OCI-LY3 (cell line): ENCODE measurements at regions not wholly inside any gene's neighbourhood (a gene's known extent, or its start where the extent isn't known, plus 50 kb on each side); places are given as distances from the start of the nearest gene placed in this dataset.
"Not testable (repeated sequence)": the region's sequence is repeated elsewhere in the genome, so short reads cannot be mapped to it uniquely, and the experiment has no call there.

ENCODE experiments used
- H2AFZ ChIP-seq: fragments of 200-600, 300-600 bp; shearing (Covaris generic); 2 replicates; pipeline ENCODE4 v1.6.0; 2014; ENCODE audit warnings: antibody characterized with exemption, low read depth, low read length
- H3K27ac ChIP-seq: fragments of 200-600, 300-600 bp; sonication (generic); 2 replicates; pipeline ENCODE4 v1.5.1; 2014; ENCODE audit warnings: mild to moderate bottlenecking, low read length, moderate library complexity, mixed read lengths
- H3K27me3 ChIP-seq: fragments of 200-600, 300-600 bp; sonication (generic); 2 replicates; pipeline ENCODE4 v1.6.1; 2014; ENCODE audit warnings: low read depth, low read length, mixed read lengths
- H3K36me3 ChIP-seq: fragments of 200-600, 300-600 bp; sonication (generic); replicated peaks from 2 replicates; pipeline ENCODE3; 2014; ENCODE audit warnings: low read depth, low read length, mixed read lengths
- H3K4me1 ChIP-seq: fragments of 300-600, 200-600 bp; sonication (generic); 2 replicates; pipeline ENCODE4 v1.6.1; 2014; ENCODE audit warnings: low read length, mixed read lengths
- H3K4me2 ChIP-seq: fragments of 200-600, 300-600 bp; sonication (generic); 2 replicates; pipeline ENCODE4 v1.6.1; 2014; ENCODE audit warnings: low read length, mixed read lengths
- H3K4me3 ChIP-seq: fragments of 300-600, 200-600 bp; sonication (generic); 2 replicates; pipeline ENCODE4 v1.5.1; 2014; ENCODE audit warnings: antibody characterized with exemption, mild to moderate bottlenecking, low read length, moderate library complexity
- H3K79me2 ChIP-seq: fragments of 300-600, 200-600 bp; shearing (Covaris generic); 2 replicates; pipeline ENCODE4 v1.6.1; 2014; ENCODE audit warnings: mild to moderate bottlenecking, low read length, mixed read lengths
- H3K9ac ChIP-seq: fragments of 300-600, 200-600 bp; shearing (Covaris generic); 2 replicates; pipeline ENCODE4 v1.6.0; 2014; ENCODE audit warnings: mild to moderate bottlenecking, low read length, moderate library complexity
- H3K9me3 ChIP-seq: fragments of 200-600, 300-600 bp; shearing (Covaris generic); 2 replicates; pipeline ENCODE4 v1.6.1; 2014; ENCODE audit warnings: low read length, mixed read lengths; ENCODE audit not compliant: insufficient read depth
- H4K20me1 ChIP-seq: fragments of 200-600, 300-600 bp; sonication (generic); 2 replicates; pipeline ENCODE4 v1.6.1; 2016; ENCODE audit warnings: low read length, mixed read lengths; ENCODE audit not compliant: insufficient read depth
- EZH2phosphoT487 ChIP-seq: fragments of 200-600 bp; shearing (Covaris generic); IDR thresholded peaks from 2 replicates; pipeline ENCODE4 v1.6.1; 2018; ENCODE audit warnings: antibody characterized with exemption, mixed run types, low read depth
- TF ChIP-seq, protein P1 (sequence below): fragments of 200-600, 300-600 bp; sonication (generic); IDR thresholded peaks from 2 replicates; pipeline ENCODE4 v1.5.1; 2014; ENCODE audit warnings: antibody characterized with exemption, low read length, low read depth

DNA sequence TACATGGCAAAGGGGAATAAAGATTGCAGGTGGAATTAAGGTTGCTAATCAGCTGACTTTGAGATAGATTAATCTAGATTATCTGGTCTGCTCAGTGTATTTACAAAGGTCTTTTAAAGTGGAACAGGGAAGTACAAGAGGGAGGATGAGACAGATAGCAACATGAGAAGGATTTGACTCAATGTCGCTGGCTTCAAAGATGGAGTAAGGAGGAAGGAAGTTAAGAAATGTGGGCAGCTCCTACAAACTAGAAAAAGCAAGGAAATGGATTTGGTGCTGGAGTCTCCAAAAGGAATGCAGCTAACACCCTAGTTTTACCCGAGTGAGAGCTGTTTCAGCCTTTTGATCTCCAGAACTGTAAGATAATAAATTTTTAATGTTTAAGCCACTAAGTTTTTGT, 180.7 kb upstream of the TTC14 start:
- H3K4me1 ChIP-seq = no peaks in the 10 kb centered on the region
- no peak for TF ChIP-seq EZH2phosphoT487
- TF ChIP-seq, protein P1, sequence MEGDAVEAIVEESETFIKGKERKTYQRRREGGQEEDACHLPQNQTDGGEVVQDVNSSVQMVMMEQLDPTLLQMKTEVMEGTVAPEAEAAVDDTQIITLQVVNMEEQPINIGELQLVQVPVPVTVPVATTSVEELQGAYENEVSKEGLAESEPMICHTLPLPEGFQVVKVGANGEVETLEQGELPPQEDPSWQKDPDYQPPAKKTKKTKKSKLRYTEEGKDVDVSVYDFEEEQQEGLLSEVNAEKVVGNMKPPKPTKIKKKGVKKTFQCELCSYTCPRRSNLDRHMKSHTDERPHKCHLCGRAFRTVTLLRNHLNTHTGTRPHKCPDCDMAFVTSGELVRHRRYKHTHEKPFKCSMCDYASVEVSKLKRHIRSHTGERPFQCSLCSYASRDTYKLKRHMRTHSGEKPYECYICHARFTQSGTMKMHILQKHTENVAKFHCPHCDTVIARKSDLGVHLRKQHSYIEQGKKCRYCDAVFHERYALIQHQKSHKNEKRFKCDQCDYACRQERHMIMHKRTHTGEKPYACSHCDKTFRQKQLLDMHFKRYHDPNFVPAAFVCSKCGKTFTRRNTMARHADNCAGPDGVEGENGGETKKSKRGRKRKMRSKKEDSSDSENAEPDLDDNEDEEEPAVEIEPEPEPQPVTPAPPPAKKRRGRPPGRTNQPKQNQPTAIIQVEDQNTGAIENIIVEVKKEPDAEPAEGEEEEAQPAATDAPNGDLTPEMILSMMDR = no peak
- H3K9me3 ChIP-seq = no peaks in the 10 kb centered on the region
- no peaks in the 10 kb centered on the region for H4K20me1 ChIP-seq
- H3K79me2 ChIP-seq = no peaks in the 10 kb centered on the region
- no peaks in the 10 kb centered on the region for H3K27me3 ChIP-seq
- no peaks in the 10 kb centered on the region for H3K36me3 ChIP-seq
- no peak overlapping the region for H2AFZ ChIP-seq
- no peak overlapping the region for H3K9ac ChIP-seq
- no peak overlapping the region for H3K4me3 ChIP-seq
- H3K27ac ChIP-seq = no peak overlapping the region
- no peak overlapping the region for H3K4me2 ChIP-seq

DNA sequence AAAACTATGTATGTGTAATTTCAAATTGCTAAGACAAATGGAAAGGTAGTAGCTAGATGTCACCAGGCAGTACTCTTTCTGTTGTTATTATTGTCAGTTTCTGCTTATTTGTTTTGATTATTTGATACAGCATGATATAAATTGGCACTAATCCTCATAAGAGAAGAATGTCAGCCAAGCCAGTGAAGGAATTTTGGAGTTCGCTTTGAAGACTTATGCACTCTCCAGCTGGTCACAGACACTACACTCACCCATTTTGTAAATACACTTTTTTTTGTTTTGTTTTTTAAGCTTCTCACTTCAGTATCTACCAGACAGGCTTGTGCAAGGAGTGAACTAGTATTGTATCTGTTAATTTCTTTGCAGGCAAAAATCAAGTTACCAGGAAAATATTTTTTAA, 180.2 kb upstream of the TTC14 start:
- no peaks in the 10 kb centered on the region for H3K4me1 ChIP-seq
- no peaks in the 10 kb centered on the region for H3K79me2 ChIP-seq
- no peaks in the 10 kb centered on the region for H3K27me3 ChIP-seq
- H3K9ac ChIP-seq = no peak overlapping the region
- no peak for TF ChIP-seq EZH2phosphoT487
- TF ChIP-seq, protein P1 = no peak
- H2AFZ ChIP-seq = no peak overlapping the region
- no peaks in the 10 kb centered on the region for H3K9me3 ChIP-seq
- H3K4me2 ChIP-seq = no peak overlapping the region
- H3K36me3 ChIP-seq = no peaks in the 10 kb centered on the region
- no peaks in the 10 kb centered on the region for H4K20me1 ChIP-seq
- H3K27ac ChIP-seq = no peak overlapping the region
- H3K4me3 ChIP-seq = no peak overlapping the region

DNA sequence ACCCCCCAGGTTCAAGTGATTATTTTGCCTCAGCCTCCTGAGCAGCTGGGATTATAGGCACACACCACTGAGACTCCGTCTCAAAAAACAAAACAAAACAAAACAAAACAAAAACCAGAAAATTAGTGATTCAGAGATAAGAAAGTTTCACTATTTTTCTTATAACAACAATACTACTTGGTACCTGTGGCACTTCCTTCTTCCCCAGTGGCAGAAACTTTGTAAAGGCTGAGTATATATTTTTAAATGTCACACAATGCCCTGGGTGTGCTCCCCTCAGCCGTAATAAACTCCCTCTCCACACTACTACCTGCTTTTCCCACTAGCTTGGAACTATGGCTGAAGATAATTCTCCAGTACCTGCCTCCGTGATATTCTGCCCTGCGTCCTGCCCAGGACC, 177.7 kb upstream of the TTC14 start:
- not testable (repeated sequence) for H3K9me3 ChIP-seq, H3K27ac ChIP-seq, H3K79me2 ChIP-seq, H3K4me3 ChIP-seq, H3K4me1 ChIP-seq, H3K4me2 ChIP-seq, H4K20me1 ChIP-seq, H3K27me3 ChIP-seq, H3K9ac ChIP-seq, H2AFZ ChIP-seq, H3K36me3 ChIP-seq

DNA sequence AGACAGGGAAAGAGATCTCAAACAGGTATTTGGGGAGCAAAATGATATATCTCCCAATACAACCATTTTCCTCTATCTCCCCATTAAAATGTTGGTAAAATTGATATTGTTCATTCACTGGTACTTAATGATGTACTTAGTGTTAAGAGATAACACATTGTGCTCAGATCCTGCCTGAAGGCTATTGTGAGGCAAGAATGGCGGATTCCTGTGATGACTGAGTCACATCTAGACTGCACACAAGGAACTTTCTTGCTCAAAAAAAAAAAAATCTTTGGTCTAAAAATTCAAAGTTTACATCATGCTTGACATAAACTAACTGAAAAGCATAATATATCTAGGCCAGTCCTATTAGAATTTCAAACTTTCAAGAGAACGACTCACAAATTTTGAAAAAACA, 171.1 kb upstream of the TTC14 start:
- Histone ChIP-seq H3K79me2 (no peaks in the 10 kb centered on the region), H3K27ac (no peak overlapping the region), H2AFZ (no peak overlapping the region), H3K9me3 (no peaks in the 10 kb centered on the region), H3K9ac (no peak overlapping the region), H3K4me2 (no peak overlapping the region), H3K4me3 (no peak overlapping the region), H4K20me1 (no peaks in the 10 kb centered on the region), H3K4me1 (no peaks in the 10 kb centered on the region), H3K36me3 (no peaks in the 10 kb centered on the region), H3K27me3 (no peaks in the 10 kb centered on the region)
- TF ChIP-seq, protein P1 = no peak

DNA sequence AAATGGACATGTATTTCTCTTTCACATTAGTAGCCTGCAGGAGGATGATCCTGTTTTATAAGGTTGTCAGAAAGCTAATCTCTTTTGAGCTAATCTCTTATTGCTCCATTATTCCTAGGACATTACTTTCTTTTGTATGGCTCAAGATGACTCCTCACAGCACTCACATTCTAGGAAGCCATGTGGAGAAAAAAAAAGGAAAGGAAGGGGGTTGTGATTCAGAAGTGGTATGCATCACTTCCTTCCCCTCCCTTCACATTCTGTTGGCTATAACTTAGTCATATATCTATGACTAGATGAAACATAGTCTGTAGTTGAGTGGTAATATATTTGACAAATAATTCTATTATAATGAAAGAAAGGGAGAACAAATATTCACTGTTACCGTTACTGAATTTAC, 168.8 kb upstream of the TTC14 start:
- no peak overlapping the region for H3K4me3 ChIP-seq
- H3K27ac ChIP-seq = no peak overlapping the region
- no peaks in the 10 kb centered on the region for H3K27me3 ChIP-seq
- no peak overlapping the region for H3K9ac ChIP-seq
- no peak for TF ChIP-seq EZH2phosphoT487
- TF ChIP-seq, protein P1 = no peak
- H3K79me2 ChIP-seq = no peaks in the 10 kb centered on the region
- H2AFZ ChIP-seq = no peak overlapping the region
- H3K4me1 ChIP-seq = no peaks in the 10 kb centered on the region
- H4K20me1 ChIP-seq = no peaks in the 10 kb centered on the region
- no peaks in the 10 kb centered on the region for H3K9me3 ChIP-seq
- no peak overlapping the region for H3K4me2 ChIP-seq
- H3K36me3 ChIP-seq = no peaks in the 10 kb centered on the region
